Limb (tissue), 2 donors: ENCODE measurements at regions not wholly inside any gene's neighbourhood (a gene's known extent, or its start where the extent isn't known, plus 50 kb on each side); places are given as distances from the start of the nearest gene placed in this dataset.

Experiments
- DNase-seq, 2 donors: peaks; one replicate each; pipeline ENCODE4 v3.0.0-alpha.2; 2016; ENCODE audit errors: extremely low spot score in 2 of 2

DNA sequence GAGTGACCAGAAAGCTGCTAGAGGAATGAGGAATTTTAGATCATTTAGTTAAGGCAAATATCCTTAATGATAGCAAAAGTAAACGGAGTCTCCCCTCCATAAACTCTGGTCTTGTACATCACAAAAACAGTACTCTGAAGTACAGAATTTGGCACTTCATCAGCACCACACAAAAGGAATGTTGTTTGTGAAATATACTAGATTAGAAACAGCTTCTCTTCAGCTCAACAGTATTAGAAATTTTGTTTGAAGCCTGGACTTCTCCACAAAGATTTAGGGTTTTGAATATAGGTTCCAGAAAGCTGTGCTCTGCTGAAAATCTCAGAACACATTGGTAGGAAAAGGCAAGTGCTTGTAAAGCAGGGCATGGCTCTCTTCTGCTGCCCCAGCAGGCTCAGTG lies 135.1 kb upstream of the PTGFR start:
- DNase-seq: no peak

DNA sequence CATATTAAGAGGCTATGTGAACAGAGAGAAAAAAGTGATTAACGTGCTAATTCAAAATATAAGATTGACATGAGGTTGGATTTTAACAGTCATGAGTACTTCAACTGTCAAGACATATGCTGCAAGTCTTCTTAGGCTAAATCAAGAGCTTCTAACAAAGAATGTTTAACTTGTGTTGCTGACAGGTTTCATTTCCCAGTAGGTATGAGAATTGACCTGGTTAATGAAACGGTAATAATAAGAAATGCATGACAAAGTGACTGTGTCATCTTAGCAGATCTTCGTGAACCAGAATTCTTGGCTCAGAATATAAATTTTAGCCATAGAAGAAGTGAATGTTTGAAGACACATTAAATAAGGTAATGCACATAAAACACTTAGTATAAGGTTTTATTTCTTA lies 132.6 kb upstream of the PTGFR start:
- no peak for DNase-seq

DNA sequence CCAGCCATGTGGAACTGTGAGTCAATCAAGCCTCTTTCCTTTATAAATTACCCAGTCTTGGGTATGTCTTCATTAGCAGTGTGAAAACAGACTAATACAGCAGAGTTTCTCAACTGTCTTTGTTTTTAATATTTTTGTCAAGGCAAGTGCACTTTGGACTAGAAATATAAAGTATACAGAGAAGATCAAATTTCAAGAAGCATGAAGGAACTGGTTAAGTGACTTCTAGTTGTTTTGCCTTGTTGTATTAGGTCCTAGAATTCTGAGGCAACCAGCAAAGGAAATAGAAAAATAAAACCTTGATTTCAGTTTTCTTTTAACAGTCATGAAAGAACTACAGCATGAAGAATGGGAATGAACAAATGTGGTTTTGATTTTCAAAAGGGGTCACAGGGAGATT lies 131.1 kb upstream of the PTGFR start:
- DNase-seq: no peak

DNA sequence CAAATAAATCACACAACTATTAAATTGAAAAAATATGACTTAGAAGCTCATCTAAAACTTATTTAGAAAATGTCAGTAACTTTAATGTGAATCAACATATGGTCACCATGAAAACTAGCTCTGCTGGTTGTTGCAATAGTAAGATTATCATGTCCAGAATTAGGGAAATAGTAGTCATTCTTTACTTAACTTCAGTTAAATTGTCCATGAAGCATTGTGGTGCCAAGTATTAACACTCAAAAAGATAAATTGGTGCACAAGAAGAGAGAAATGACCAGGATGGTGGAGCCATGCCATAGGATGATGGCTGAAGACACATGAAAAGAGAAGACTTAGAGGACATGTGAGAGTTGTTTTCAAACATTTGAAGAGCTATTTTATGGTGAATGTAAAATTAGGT lies 130.2 kb upstream of the PTGFR start:
- no peak for DNase-seq

DNA sequence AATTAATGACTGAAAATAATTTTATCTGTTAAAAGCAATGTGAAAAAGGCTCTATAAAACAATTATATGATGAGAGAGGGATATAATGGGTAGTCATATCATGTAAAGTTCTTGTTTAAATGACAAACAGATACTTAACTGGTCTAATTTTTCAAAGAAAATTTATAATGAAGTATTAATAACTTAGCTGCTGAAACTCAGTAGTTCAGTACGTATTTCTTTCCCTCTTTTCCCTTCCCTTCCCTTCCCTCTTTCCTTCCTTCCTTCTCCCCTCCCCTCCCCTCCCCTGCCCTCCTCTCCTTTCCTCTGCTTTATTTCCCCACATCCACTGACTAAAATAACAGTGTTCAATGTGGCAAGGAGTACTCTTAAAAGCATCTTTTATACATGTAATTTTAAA lies 123.1 kb upstream of the PTGFR start:
- DNase-seq: no peak

DNA sequence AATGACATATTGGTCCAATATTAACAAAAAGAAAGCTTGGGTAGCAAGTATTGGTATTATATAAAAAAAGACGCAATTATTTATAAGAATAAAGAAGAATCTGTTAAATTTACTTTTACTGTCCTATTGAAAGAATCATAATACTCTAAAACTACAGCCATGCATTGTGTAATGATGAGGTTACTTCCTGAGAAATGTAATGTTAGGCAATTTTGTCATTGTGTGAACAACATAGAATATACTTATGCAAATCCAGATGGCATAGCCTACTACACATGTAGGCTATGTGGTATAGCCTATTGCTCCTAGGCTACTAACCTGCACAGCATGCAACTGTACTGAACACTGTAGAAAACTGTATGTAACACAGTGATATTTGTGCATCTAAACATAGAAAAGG lies 121.2 kb upstream of the PTGFR start:
- DNase-seq: no peak

DNA sequence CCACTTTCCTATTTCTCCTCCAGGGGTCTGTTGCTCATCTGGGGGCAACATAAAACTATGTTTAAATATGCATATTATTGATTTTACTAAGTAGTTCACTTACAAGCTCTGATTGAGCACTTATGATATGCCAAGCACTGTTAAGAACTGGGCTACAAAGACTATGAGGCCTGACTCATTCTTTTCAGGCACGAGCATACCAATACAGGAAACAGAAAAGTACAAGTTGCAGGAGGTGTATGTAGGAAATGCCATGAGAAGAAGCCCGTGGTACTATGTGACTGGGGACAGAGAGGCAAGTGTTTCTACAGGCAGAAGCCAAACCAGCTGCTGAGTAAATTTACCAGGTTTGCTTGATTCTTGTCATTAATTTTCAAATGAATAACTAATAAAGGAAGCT lies 120.4 kb upstream of the PTGFR start:
- DNase-seq: no peak

DNA sequence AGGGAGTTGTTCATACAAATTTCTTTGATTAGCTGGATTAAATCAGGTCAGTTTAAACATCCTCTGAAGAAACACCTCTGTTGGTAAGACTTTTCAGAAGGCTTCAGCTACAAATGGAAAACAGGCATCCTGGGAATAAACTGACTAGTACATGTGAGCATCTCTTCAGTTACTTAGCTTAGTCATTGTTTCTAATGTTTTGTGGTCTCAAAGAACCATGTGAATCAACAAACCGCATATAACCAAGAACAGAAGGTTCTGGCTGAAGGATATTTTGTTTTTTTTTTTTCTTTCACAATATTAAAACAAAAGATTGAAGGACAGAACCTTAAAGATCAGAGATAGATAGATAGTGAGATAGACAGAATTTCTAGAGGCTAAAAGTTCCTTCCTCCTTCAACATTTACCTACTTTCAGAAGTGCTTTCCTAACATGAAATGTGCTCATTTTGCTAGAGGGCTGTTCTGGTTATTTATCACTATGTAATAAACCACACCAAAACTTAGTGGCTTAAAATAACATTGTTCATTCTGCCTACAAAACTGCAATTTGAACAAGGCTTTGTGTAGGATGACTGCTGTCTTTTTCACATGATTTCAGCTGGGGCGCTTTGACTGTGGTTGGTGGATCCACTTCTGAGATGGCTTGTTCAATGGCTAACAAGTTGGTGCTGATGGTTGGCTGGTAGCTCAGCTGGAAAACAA lies 119.8 kb upstream of the PTGFR start:
- DNase-seq: no peak

DNA sequence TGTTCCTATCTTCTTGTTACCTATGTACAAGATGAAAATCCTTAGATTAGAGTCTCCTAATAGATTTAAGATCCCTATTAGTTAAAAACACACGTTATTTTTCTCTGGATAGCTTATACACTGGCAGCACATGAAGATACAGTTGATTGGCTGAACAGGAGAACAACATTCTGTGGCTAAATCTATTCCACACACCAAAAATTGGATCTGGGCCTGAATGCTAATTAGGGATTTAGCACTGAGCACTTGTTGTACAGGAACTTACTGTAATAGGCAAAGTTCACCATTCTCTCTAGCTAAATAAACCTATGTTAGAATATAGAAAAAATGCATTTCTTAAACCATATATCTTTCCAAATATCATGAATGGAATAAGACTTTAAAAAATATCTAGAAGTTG lies 117.1 kb upstream of the PTGFR start:
- DNase-seq: no peak

DNA sequence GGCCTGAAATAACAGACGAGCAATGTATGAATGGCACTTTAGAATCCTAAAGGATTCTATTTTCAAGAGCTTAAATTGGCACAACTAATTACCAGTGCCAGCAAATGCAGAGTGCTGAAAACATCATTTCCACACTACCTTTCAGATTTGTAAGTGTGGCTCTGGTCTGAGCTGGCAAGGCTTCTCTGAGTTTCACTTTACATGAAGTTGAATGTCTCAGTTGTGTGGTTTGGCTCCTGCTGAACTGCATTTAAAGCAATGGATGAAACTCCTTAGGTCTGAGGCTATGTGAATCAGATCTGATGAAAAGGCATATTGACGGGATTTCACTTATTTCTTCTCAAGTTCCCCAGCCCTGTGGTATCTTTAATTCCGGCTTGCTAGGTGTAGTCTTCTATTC lies 114.8 kb upstream of the PTGFR start:
- peak in 1 of 2 donors; percentile 51 for DNase-seq

DNA sequence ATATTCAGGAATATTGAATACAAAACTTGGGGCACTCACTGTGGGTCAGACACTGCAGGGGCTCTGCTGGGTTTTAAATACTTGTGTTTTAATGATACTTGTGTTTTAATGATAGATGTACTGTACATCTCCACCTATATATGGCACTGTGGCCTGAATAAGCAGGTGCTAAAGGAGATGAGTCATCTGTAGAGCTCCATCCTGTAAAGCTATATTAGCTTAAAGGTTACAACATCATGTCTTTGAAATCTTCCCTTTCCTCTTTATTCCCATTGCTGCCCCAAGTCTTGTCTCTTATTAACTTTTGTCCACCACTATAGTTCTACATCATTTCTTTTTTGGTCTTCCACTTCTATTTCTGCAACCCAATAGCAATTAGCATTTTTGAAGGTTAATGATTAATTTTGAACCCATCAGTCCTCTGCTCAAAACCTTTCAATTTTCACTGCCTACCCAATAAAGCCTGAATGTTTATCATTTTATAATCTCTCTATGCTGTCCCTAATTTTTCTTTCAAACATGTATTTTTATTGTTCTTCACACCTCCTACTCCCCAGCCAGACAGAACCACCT lies 113.3 kb upstream of the PTGFR start:
- no peak for DNase-seq

DNA sequence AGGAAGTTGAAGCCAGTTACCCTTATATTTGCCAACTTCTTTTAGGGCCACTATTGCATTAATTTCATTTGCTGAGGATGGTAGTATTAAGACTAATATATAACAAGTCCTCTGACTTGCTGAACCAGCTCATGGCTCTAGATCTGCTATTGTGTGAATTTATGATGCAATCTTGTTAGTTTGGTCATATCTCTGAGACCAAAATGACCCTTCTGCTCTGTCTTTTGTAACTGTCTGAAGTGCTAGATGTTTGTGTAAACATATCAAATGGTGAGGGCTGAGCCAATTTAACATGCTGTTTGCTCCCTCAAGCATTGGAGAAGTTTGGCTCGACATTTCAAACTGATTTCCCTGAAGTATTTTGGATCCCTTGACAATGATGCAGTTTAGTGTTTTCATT lies 106.9 kb upstream of the PTGFR start:
- DNase-seq: no peak

DNA sequence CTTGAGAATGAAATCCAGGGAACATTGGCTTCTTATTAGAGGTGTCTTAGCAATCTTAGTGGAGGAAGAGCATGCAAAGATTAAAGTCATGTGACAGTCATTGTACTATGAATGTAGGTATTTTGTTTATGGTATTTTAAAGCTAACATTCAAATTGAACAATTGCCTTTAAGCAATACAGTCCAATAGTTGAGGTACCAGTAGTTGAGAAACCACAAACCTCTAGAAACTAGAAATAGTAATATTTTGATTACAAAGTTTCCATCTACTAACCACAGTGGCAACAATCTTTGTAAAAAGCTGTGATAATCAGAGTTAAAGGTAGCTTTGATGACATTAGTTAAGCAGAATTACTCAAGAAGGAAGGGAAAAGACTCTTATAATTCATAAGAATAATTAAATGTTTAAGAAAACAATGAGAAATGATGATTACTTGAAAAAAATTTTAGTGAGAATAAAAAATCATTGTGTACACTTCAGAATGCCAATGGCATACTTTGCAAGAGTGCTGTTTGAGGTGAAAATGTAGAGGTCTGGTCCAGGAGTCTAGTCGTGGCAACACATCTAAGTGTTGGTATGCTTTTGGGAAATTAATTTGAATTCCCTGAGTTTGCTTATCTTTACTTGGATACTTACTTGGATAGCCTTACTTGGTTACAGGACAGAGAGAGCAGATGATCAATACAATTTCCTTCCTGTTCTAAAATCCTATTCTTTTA lies 104.9 kb upstream of the PTGFR start:
- no peak for DNase-seq

DNA sequence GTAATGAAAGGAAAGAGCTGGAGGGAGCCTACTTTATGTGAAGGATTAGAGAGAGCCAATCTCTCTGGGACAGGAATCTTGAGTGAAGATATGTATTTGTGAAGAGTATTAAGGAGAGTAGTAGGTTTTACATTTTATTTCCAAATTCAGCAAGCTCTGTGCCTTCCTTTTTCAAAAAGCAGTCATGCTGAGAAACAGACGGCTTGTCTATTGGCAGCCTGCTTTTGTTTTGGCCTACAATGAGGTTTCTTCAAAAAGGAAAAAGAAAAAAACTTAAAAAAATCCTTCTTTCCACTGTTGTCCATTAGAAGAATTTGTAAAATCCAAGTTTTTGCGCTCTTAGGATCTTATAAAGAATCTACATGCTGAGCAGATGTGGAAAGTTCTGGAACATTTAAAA lies 103.6 kb upstream of the PTGFR start:
- DNase-seq: no peak

DNA sequence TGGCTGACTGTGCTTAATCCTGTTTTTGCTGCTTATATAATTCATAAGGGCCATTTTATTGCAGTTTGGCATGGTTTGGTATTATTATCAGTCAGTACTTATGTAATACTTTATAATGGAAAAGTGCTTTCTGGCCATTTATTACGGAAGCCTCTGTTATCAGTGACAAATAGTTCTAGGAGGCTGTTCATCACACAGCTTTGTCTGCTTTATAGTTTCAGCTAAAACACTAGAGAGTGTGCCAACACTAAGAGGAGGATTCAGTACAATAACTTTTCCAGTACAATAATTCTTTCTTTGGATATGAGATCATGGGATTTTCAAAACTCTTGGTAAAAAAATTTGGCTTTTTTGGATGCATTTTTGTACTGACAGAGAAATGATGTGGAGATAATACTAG lies 102.9 kb upstream of the PTGFR start:
- peak in 1 of 2 donors; percentile 30 for DNase-seq

DNA sequence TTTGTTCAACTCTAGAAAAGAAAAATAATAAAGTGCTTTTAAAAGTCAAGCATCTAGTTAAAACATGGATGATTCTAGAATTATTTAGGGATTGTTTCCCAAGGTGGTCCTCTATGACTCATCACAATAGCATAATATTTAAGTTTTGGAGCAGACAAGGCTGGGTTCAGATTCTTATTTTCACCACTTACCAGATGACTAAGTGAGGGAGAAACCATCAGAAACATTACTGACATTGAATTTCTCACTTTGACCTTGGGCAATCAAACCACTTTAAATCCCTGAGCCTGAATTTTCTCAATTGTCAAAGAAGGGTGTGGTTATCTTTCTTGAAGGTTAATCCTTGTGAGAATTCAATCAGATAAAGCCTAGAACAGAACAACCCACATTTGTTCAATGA lies 102.5 kb upstream of the PTGFR start:
- no peak for DNase-seq

DNA sequence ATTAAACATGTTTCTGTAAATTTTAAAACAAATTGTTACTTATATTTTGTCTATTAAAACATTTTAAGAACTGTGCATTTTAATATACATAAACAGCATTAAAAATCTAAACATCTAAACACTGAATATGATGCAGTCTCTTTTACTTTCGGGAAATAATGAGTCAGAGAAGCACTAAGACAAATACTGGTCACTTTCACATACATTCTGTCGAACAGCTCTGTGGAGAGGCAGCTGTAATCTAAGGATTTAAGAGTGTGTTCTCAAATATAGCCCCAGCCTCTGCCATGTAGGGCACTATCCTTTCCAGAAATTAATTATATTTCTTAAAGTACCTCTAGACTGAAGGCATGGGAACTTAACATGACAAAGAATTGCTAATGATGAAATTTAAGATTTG lies 89.6 kb upstream of the PTGFR start:
- DNase-seq: no peak

DNA sequence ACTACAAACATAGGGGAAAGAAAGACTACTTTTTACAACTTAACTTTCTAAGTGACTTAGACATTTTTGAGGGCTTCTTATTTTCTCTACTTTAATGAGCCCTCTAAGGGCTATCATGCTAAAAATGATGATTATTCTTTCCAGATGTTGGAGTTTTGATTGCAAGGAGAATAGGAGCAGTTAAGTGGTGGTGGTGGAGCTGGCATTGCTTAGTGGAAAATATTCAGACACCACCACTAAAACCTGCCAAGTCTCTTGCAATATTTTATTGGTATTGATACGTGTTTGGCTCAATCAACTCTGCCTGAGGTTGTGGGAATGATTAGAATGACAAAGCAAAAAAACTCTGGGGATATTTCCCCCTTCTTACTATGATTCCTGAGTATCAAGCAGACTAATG lies 82.6 kb upstream of the PTGFR start:
- peak in 1 of 2 donors; percentile 75 for DNase-seq

DNA sequence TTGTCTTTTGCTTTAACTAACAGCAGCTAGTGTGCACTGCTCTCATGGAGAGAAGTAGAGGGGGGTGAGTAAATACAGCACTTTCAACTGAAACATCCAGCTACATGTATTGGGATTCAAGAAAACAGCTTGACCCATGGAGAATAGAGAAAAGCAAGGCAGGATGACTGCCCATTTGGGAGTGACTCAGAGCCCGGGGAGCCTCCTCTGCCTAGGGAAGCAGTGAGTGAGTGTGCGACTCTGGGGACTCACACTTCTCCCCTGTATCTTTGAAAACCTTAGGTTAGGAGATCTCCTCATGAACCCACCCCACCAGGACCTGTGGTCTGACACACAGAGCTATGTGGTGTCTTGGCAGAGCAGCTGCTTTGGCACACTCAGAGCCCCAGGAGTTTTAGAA lies 82.0 kb upstream of the PTGFR start:
- DNase-seq: no peak

DNA sequence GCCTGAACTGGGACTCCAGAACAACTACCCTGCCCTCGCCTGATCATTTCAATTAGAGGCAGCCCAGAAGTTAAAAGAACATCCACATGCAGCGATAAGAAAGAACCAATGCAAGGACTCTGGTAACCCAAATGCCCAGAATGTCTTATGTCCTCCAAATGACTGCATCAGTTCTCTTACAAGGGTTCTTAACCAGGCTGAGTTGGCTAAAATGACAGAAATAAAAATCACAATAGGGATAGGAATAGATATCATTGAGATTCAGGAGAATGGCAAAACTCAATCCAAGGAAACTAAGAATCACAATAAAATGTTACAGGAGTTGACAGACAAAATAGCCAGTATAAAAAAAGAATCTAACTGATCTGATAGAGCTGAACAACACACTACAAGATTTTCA lies 80.1 kb upstream of the PTGFR start:
- DNase-seq: no peak

DNA sequence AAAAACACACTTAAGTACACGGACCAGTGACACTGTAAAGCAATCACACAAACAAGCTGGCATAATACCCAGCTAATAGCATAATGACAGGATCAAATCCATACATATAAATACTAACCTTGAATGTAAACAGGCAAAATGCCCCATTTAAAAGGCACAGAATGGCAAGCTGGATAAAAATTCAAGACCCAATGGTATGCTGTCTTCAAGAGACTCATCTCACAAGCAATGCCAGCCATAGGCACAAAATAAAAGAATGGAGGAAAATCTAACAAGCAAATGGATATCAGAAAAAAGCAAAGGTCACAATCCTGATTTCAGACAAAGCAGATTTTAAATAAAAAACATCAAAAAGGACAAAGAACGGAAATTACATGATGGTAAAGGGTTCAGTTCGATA lies 79.1 kb upstream of the PTGFR start:
- DNase-seq: no peak

DNA sequence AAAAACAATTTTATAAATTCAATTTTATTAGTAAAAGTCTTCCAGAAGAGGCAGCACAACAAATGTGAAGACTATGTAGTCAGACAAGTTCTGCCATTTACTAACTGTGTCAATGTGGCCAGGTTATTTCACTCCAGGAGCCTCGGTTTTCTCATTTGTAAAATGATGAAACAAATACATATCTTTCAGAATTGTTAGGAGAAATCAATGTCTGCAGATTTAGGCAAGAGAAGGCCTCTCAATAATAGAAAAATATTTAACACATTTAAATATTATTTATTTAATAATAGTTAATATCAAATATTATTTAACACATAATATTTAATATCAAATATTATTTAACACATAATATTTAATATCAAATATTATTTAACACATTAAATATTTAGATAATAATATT lies 75.6 kb upstream of the PTGFR start:
- DNase-seq: no peak

DNA sequence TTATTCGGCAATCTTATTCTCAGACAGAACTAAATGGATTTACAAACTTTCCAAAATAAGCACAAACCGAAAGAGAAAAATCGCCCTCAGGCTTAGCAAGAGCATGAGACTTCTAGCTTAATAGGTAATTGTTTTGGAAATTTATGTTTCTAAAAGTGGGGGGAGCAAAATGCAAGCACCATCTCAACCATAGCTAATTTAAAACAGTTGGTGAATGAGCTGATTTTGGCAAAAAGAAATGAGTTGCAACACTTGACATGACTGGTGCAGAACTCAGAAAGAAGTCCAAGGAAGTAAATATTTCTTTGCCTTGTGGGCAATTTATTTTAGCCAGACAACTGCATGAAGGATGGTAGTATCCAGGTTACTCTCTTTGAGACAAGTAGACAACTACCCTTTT lies 71.5 kb upstream of the PTGFR start:
- no peak for DNase-seq
